ENCODE measurements at regions not wholly inside any gene's neighbourhood (a gene's known extent, or its start where the extent isn't known, plus 50 kb on each side); places are given as distances from the start of the nearest gene placed in this dataset.

DNA sequence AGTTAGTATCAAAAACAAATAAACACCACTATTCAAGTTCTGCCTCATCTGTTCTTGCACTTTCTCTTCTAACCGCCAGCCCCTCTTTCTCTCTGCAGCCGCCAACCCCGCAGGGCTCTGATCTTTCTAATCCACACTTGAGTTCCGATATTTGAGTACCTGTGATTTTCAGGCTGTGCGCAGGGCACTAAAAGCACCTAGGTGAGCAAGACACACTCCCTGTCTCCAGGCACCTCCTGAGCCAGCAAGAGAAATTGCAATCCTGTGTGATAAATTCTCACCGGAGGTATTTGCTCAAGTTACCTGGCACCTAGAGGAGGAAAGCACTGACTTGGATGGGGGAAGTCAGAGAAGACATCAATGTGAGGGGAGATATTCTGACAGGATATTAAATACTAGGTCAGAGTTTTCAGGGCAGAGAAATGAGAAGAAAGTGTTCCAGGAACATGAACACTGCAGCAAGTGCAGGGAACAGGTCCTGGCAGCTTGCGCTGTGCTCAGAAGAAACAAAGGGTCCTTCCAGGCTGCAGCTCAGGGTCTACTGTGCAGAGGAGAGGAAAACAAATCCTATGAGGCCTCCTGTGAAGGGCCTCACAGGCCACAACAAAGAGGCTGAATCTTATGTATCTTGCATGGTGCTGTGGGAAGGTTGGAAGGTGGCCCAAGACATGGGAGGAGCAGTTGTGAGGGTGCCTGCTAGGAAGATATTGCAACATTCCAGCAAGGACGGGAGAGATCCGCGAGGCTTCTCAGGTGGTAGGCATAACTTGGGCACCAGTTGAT, 568.7 kb upstream of the MGMT start:
- DNase-seq (no peak), ATAC-seq (ENCODE audit: insufficient read depth, low FRiP score) (no peak)
- Histone ChIP-seq H3K36me3 (ENCODE audit: control insufficient read depth in 4 of 4, insufficient read depth in 4 of 4, low read length in 4 of 4) (no peaks in the 10 kb centered on the region), H3K9ac (ENCODE audit: insufficient read depth in 1 of 2, low read length in 2 of 2) (no peak overlapping the region), H3K9me3 (ENCODE audit: control insufficient read depth in 4 of 4, insufficient read depth in 3 of 4, low read length in 3 of 4) (peaks cover 0 to 3% (median 0%) of the 10 kb centered on the region in 4 donors), H3K27ac (ENCODE audit: low read depth in 1 of 2, low read length in 1 of 2) (no peak overlapping the region), H3K27me3 (ENCODE audit: control insufficient read depth in 3 of 3, insufficient read depth in 3 of 3, low read length in 2 of 3) (peaks cover 0 to 3% (median 0%) of the 10 kb centered on the region in 3 donors), H3K4me1 (ENCODE audit: control insufficient read depth in 5 of 5, insufficient read depth in 5 of 5, low read length in 5 of 5) (peaks cover 0 to 8% (median 0%) of the 10 kb centered on the region in 5 donors), H3K4me3 (no peak overlapping the region)
- WGBS, 2 donors = 61 to 71% methylated on average over 10 of the region's 10 CpGs
- TF ChIP-seq, protein P1, sequence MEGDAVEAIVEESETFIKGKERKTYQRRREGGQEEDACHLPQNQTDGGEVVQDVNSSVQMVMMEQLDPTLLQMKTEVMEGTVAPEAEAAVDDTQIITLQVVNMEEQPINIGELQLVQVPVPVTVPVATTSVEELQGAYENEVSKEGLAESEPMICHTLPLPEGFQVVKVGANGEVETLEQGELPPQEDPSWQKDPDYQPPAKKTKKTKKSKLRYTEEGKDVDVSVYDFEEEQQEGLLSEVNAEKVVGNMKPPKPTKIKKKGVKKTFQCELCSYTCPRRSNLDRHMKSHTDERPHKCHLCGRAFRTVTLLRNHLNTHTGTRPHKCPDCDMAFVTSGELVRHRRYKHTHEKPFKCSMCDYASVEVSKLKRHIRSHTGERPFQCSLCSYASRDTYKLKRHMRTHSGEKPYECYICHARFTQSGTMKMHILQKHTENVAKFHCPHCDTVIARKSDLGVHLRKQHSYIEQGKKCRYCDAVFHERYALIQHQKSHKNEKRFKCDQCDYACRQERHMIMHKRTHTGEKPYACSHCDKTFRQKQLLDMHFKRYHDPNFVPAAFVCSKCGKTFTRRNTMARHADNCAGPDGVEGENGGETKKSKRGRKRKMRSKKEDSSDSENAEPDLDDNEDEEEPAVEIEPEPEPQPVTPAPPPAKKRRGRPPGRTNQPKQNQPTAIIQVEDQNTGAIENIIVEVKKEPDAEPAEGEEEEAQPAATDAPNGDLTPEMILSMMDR (IDR thresholded peaks at IDR 0.05; ENCODE audit: control extremely low read depth, extremely low read depth) = no peak

DNA sequence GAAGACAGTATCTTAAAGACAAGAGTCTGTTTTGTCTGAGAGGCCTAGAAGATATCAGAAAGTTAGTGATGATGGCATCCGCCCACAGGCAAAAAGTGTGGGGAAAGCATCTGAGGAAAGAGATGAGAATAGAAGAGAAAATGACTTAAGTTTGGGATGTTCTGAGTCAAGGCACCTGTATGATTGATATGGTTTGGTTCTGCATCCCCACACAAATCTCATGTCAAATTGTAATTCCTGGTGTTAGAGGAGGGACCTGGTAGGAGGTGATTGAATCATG, 568.2 kb upstream of the MGMT start:
- WGBS, 2 donors = 89 to 93% methylated on average over 1 of the region's 1 CpG
- Histone ChIP-seq H3K9ac (ENCODE audit: insufficient read depth in 1 of 2, low read length in 2 of 2) (no peak overlapping the region), H3K27me3 (ENCODE audit: control insufficient read depth in 3 of 3, insufficient read depth in 3 of 3, low read length in 2 of 3) (peaks cover 0 to 3% (median 0%) of the 10 kb centered on the region in 3 donors), H3K27ac (ENCODE audit: low read depth in 1 of 2, low read length in 1 of 2) (no peak overlapping the region), H3K9me3 (ENCODE audit: control insufficient read depth in 4 of 4, insufficient read depth in 3 of 4, low read length in 3 of 4) (peaks cover 0 to 3% (median 0%) of the 10 kb centered on the region in 4 donors), H3K4me3 (no peak overlapping the region), H3K36me3 (ENCODE audit: control insufficient read depth in 4 of 4, insufficient read depth in 4 of 4, low read length in 4 of 4) (no peaks in the 10 kb centered on the region), H3K4me1 (ENCODE audit: control insufficient read depth in 5 of 5, insufficient read depth in 5 of 5, low read length in 5 of 5) (peaks cover 0 to 8% (median 0%) of the 10 kb centered on the region in 5 donors)
- TF ChIP-seq, protein P1 (IDR thresholded peaks at IDR 0.05; ENCODE audit: control extremely low read depth, extremely low read depth) = no peak
- ATAC-seq (ENCODE audit: insufficient read depth, low FRiP score) (no peak), DNase-seq (no peak)

DNA sequence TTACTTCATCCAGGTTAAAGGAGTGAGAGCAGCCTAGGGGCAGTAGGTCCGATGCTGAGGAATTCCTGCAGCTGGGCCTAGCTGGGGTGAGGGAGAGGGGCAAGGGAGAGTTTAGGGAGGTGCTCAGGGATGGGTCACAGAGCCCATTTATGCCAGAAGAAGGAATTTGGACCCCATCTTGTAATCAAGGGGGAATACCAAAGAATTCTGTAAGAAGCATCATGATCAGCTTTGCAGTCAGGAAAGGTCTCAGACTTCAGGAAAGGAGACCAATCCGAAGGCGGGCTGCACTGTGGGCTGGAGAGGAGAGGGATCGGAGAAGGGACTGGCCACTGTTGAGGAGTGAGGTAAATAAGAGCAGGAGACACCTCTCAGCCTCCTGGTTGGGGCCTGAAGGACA, 566.6 kb upstream of the MGMT start:
- WGBS, 2 donors = 88 to 89% methylated on average over 4 of the region's 4 CpGs
- Histone ChIP-seq H3K9me3 (ENCODE audit: control insufficient read depth in 4 of 4, insufficient read depth in 3 of 4, low read length in 3 of 4) (peaks cover 0 to 3% (median 0%) of the 10 kb centered on the region in 4 donors), H3K27ac (ENCODE audit: low read depth in 1 of 2, low read length in 1 of 2) (no peak overlapping the region), H3K27me3 (ENCODE audit: control insufficient read depth in 3 of 3, insufficient read depth in 3 of 3, low read length in 2 of 3) (peaks cover 0 to 3% (median 0%) of the 10 kb centered on the region in 3 donors), H3K9ac (ENCODE audit: insufficient read depth in 1 of 2, low read length in 2 of 2) (no peak overlapping the region), H3K4me1 (ENCODE audit: control insufficient read depth in 5 of 5, insufficient read depth in 5 of 5, low read length in 5 of 5) (peaks cover 0 to 7% (median 0%) of the 10 kb centered on the region in 5 donors), H3K36me3 (ENCODE audit: control insufficient read depth in 4 of 4, insufficient read depth in 4 of 4, low read length in 4 of 4) (no peaks in the 10 kb centered on the region), H3K4me3 (no peak overlapping the region)
- ATAC-seq (ENCODE audit: insufficient read depth, low FRiP score) (no peak), DNase-seq (no peak)
- TF ChIP-seq, protein P1 (IDR thresholded peaks at IDR 0.05; ENCODE audit: control extremely low read depth, extremely low read depth) = no peak

All from lung (tissue), 11 donors.